GM18858 (cell line): ENCODE measurements at regions not wholly inside any gene's neighbourhood (a gene's known extent, or its start where the extent isn't known, plus 50 kb on each side); places are given as distances from the start of the nearest gene placed in this dataset.
"Not testable (repeated sequence)": the region's sequence is repeated elsewhere in the genome, so short reads cannot be mapped to it uniquely, and the experiment has no call there.

Experiments
- ATAC-seq: cut with Tn5 transposase; IDR thresholded peaks from one replicate; pipeline ENCODE4 v1.9.1; 2021; ENCODE audit not compliant: unreplicated experiment

- ATAC-seq, result no peak
Observed at GRCh38 chr4:118586357-118586790, 98.8 kb upstream of the METTL14 start.

- ATAC-seq, result no peak
Observed at GRCh38 chr4:118587116-118587831, 97.9 kb upstream of the METTL14 start.

GRCh38 chr4:118587946-118588345, 97.2 kb upstream of the METTL14 start:
- ATAC-seq, result no peak

- ATAC-seq, result no peak
Observed at GRCh38 chr4:118589471-118590055, 95.6 kb upstream of the METTL14 start.

- ATAC-seq, result peak; percentile 100
Observed at GRCh38 chr4:118591339-118592046, 93.7 kb upstream of the METTL14 start.

- not testable (repeated sequence) for ATAC-seq
Observed at GRCh38 chr4:118592289-118592688, 92.9 kb upstream of the METTL14 start.

- ATAC-seq, result not testable (repeated sequence)
Observed at GRCh38 chr4:118595883-118596282, 89.3 kb upstream of the METTL14 start.

GRCh38 chr4:118625097-118625496, 60.1 kb upstream of the METTL14 start:
- not testable (repeated sequence) for ATAC-seq

GRCh38 chr4:118629697-118630096, 55.5 kb upstream of the METTL14 start:
- not testable (repeated sequence) for ATAC-seq

- ATAC-seq, result not testable (repeated sequence)
Observed at GRCh38 chr4:118630897-118631296, 54.3 kb upstream of the METTL14 start.

GRCh38 chr4:118631321-118632050, 53.7 kb upstream of the METTL14 start:
- ATAC-seq, result not testable (repeated sequence)

- ATAC-seq, result not testable (repeated sequence)
Observed at GRCh38 chr4:118633476-118633875, 51.7 kb upstream of the METTL14 start.

- ATAC-seq, result not testable (repeated sequence)
Observed at GRCh38 chr4:118634126-118634875, 50.9 kb upstream of the METTL14 start.
